ENCODE measurements at regions not wholly inside any gene's neighbourhood (a gene's known extent, or its start where the extent isn't known, plus 50 kb on each side); places are given as distances from the start of the nearest gene placed in this dataset.
"Not testable (repeated sequence)": the region's sequence is repeated elsewhere in the genome, so short reads cannot be mapped to it uniquely, and the experiment has no call there.

GRCh38 chr7:69038915-69039314 lies 559.4 kb upstream of the AUTS2 start:
- no peak overlapping the region for H3K9ac ChIP-seq (ENCODE audit: low read length)
- H3K4me1 ChIP-seq (ENCODE audit: control insufficient read depth, insufficient read depth, low read length) = no peaks in the 10 kb centered on the region
- no peak overlapping the region for H3K4me3 ChIP-seq (ENCODE audit: low read length)

DNA sequence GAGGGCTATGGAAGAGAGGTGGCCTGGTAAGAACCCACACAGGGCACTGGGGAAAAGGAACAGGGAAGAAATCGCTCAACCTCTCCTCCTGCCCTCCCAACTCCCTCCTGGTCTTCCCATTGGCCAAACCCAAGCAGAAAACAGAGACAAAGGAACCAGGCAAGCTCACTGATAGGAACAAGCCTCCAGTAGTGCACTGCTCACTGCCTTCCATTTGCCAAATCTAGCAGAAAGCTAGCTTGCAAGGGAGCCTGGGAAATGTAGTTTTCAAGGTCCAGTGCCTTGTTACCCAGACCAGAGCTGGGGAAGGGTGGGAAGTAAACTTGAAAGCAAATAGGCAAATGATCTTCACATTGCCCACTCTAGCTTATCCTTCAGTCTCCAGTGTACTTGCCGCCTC lies 556.1 kb upstream of the AUTS2 start:
- Histone ChIP-seq H3K36me3 (ENCODE audit: control insufficient read depth, insufficient read depth, low read length) (no peaks in the 10 kb centered on the region), H3K27me3 (ENCODE audit: control insufficient read depth, insufficient read depth, low read length) (no peaks in the 10 kb centered on the region), H3K4me3 (ENCODE audit: low read length) (no peak overlapping the region), H3K9me3 (ENCODE audit: control insufficient read depth, low read length) (no peaks in the 10 kb centered on the region), H3K9ac (ENCODE audit: low read length) (no peak overlapping the region), H3K4me1 (ENCODE audit: control insufficient read depth, insufficient read depth, low read length) (no peaks in the 10 kb centered on the region)

More at GRCh38 chr7:69038915-69039314, 559.4 kb upstream of the AUTS2 start:
- no peaks in the 10 kb centered on the region for H3K27me3 ChIP-seq (ENCODE audit: control insufficient read depth, insufficient read depth, low read length)
- H3K36me3 ChIP-seq (ENCODE audit: control insufficient read depth, insufficient read depth, low read length) = no peaks in the 10 kb centered on the region
- no peaks in the 10 kb centered on the region for H3K9me3 ChIP-seq (ENCODE audit: control insufficient read depth, low read length)

DNA sequence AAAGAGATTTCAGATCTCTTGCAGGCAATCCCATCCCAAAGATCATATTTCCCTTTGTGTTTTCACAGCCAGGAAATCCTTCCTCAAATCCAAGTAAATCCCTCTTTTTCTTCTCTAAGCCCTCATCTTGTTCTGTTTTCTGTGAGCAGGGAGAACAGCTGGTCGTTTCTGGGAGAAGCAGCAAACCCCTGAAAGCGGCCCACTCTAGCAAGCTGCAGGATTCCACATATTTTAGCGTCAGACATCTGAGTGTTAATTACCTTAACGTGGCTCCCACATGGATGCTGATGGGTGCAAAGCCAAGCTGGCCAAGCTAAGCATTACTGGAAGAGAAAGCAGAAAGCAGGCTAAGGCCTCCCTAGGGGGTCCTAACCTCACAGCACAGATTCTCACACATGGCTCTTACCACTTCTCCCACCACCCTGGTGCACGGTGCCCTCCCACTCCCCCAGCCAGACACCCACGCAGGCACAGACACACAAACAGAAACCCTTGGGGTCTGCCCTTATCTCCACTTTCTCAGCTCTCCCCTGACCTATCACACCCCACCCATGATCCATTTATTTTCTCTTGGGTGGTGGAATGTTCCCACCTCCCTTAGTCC lies 551.0 kb upstream of the AUTS2 start:
- no peak overlapping the region for H3K4me3 ChIP-seq (ENCODE audit: low read length)
- no peaks in the 10 kb centered on the region for H3K9me3 ChIP-seq (ENCODE audit: control insufficient read depth, low read length)

GRCh38 chr7:69049326-69049725 lies 548.9 kb upstream of the AUTS2 start:
- Histone ChIP-seq H3K9ac (ENCODE audit: low read length) (no peak overlapping the region), H3K36me3 (ENCODE audit: control insufficient read depth, insufficient read depth, low read length) (no peaks in the 10 kb centered on the region), H3K4me1 (ENCODE audit: control insufficient read depth, insufficient read depth, low read length) (no peaks in the 10 kb centered on the region), H3K9me3 (ENCODE audit: control insufficient read depth, low read length) (no peaks in the 10 kb centered on the region), H3K27me3 (ENCODE audit: control insufficient read depth, insufficient read depth, low read length) (no peaks in the 10 kb centered on the region), H3K4me3 (ENCODE audit: low read length) (no peak overlapping the region)

More for the DNA sequence above, 551.0 kb upstream of the AUTS2 start:
- no peak overlapping the region for H3K9ac ChIP-seq (ENCODE audit: low read length)
- H3K4me1 ChIP-seq (ENCODE audit: control insufficient read depth, insufficient read depth, low read length) = no peaks in the 10 kb centered on the region
- no peaks in the 10 kb centered on the region for H3K27me3 ChIP-seq (ENCODE audit: control insufficient read depth, insufficient read depth, low read length)
- H3K36me3 ChIP-seq (ENCODE audit: control insufficient read depth, insufficient read depth, low read length) = no peaks in the 10 kb centered on the region

GRCh38 chr7:69052447-69052846 lies 545.8 kb upstream of the AUTS2 start:
- no peaks in the 10 kb centered on the region for H3K4me1 ChIP-seq (ENCODE audit: control insufficient read depth, insufficient read depth, low read length)
- no peaks in the 10 kb centered on the region for H3K9me3 ChIP-seq (ENCODE audit: control insufficient read depth, low read length)
- no peak overlapping the region for H3K9ac ChIP-seq (ENCODE audit: low read length)
- H3K36me3 ChIP-seq (ENCODE audit: control insufficient read depth, insufficient read depth, low read length) = no peaks in the 10 kb centered on the region
- no peaks in the 10 kb centered on the region for H3K27me3 ChIP-seq (ENCODE audit: control insufficient read depth, insufficient read depth, low read length)
- H3K4me3 ChIP-seq (ENCODE audit: low read length) = no peak overlapping the region

GRCh38 chr7:69060516-69060915 lies 537.8 kb upstream of the AUTS2 start:
- H3K4me1 ChIP-seq (ENCODE audit: control insufficient read depth, insufficient read depth, low read length) = no peaks in the 10 kb centered on the region
- no peaks in the 10 kb centered on the region for H3K27me3 ChIP-seq (ENCODE audit: control insufficient read depth, insufficient read depth, low read length)
- no peak overlapping the region for H3K4me3 ChIP-seq (ENCODE audit: low read length)
- no peaks in the 10 kb centered on the region for H3K9me3 ChIP-seq (ENCODE audit: control insufficient read depth, low read length)
- no peak overlapping the region for H3K9ac ChIP-seq (ENCODE audit: low read length)
- H3K36me3 ChIP-seq (ENCODE audit: control insufficient read depth, insufficient read depth, low read length) = no peaks in the 10 kb centered on the region

GRCh38 chr7:69062020-69062765 lies 536.1 kb upstream of the AUTS2 start:
- Histone ChIP-seq H3K4me1 (ENCODE audit: control insufficient read depth, insufficient read depth, low read length) (no peaks in the 10 kb centered on the region), H3K9ac (ENCODE audit: low read length) (no peak overlapping the region), H3K36me3 (ENCODE audit: control insufficient read depth, insufficient read depth, low read length) (no peaks in the 10 kb centered on the region), H3K9me3 (ENCODE audit: control insufficient read depth, low read length) (no peaks in the 10 kb centered on the region), H3K27me3 (ENCODE audit: control insufficient read depth, insufficient read depth, low read length) (no peaks in the 10 kb centered on the region), H3K4me3 (ENCODE audit: low read length) (no peak overlapping the region)

DNA sequence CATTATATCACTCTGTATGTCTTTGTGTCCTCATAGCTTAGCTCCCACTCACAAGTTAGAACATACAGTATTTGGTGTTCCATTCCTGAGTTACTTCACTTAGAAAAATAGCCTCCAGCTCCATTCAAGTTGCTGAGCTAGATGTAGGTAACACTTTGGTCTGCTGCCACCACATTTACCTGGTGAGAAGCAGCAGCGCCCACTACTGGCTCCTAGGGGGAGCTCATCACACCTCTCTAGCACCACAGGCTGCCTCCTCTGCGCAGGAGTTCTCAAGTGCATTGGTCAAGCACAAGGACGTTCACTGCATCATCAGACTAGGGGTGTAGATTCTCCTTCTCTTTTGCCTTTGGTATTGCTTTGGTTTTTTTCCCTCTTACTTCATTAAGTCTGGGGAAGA lies 530.9 kb upstream of the AUTS2 start:
- no peak overlapping the region for H3K9ac ChIP-seq (ENCODE audit: low read length)
- no peaks in the 10 kb centered on the region for H3K27me3 ChIP-seq (ENCODE audit: control insufficient read depth, insufficient read depth, low read length)
- no peaks in the 10 kb centered on the region for H3K36me3 ChIP-seq (ENCODE audit: control insufficient read depth, insufficient read depth, low read length)
- no peak overlapping the region for H3K4me3 ChIP-seq (ENCODE audit: low read length)
- no peaks in the 10 kb centered on the region for H3K9me3 ChIP-seq (ENCODE audit: control insufficient read depth, low read length)
- no peaks in the 10 kb centered on the region for H3K4me1 ChIP-seq (ENCODE audit: control insufficient read depth, insufficient read depth, low read length)

DNA sequence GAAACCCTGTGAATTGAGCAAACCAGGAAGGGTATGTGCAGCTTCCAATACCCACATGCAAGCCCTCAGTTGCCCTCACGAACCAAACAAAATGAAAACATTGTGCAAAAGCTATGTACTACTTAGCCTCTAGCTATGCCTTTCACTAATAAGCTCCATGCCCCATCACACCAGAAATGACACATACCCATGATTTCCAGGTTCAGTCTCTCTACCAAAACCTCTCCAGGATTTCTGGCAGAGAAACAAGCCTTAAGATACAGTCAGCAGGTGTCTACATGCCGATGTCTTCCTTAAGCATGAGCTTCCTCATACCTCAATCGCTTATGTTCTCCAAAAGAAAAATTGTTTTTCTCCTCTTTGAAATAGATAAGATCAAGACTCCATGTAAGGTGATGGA lies 527.8 kb upstream of the AUTS2 start:
- H3K4me3 ChIP-seq (ENCODE audit: low read length) = no peak overlapping the region
- H3K9me3 ChIP-seq (ENCODE audit: control insufficient read depth, low read length) = no peaks in the 10 kb centered on the region
- no peaks in the 10 kb centered on the region for H3K36me3 ChIP-seq (ENCODE audit: control insufficient read depth, insufficient read depth, low read length)
- H3K4me1 ChIP-seq (ENCODE audit: control insufficient read depth, insufficient read depth, low read length) = no peaks in the 10 kb centered on the region
- no peak overlapping the region for H3K9ac ChIP-seq (ENCODE audit: low read length)
- no peaks in the 10 kb centered on the region for H3K27me3 ChIP-seq (ENCODE audit: control insufficient read depth, insufficient read depth, low read length)

GRCh38 chr7:69076566-69076965 lies 521.7 kb upstream of the AUTS2 start:
- Histone ChIP-seq H3K36me3 (ENCODE audit: control insufficient read depth, insufficient read depth, low read length) (no peaks in the 10 kb centered on the region), H3K4me3 (ENCODE audit: low read length) (no peak overlapping the region), H3K9ac (ENCODE audit: low read length) (no peak overlapping the region), H3K9me3 (ENCODE audit: control insufficient read depth, low read length) (no peaks in the 10 kb centered on the region), H3K4me1 (ENCODE audit: control insufficient read depth, insufficient read depth, low read length) (no peaks in the 10 kb centered on the region), H3K27me3 (ENCODE audit: control insufficient read depth, insufficient read depth, low read length) (no peaks in the 10 kb centered on the region)

DNA sequence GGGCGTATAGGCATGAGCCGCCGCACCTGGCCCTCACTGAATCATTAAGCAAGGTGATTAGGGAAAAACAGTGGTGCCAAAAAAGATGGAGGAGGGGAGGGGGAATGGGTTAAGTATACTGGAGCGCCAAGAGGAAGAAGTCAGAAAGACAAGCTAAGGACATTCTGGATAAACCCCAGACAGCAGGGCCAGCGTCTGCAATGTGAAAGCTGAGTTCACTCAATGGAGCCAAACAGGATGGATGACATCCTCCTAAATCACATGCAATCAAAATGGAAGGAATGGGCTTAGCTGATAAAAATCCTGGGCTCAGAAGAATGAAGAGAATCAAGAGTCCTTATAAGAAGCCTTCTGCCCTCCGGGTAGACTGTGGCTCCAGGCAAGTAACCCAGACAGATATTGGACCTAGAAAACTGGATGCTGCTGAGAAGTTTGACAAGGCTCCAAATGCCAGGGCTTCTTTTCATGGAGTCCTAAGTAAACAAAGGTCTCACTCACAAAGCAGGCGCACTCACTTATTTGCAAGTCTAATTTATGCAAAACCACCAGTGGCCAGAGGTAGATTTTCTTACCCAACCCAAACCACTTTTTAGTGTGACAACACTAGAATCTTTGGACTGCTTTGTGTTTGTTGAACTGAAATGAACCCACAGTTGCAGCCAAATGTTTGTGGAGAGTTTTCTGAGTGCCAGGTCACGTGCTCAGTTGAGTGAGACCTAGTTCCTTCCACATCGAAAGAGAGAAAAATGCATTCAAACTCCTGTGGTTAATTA lies 519.1 kb upstream of the AUTS2 start:
- H3K4me1 ChIP-seq (ENCODE audit: control insufficient read depth, insufficient read depth, low read length) = no peaks in the 10 kb centered on the region
- H3K27me3 ChIP-seq (ENCODE audit: control insufficient read depth, insufficient read depth, low read length) = no peaks in the 10 kb centered on the region
- no peaks in the 10 kb centered on the region for H3K36me3 ChIP-seq (ENCODE audit: control insufficient read depth, insufficient read depth, low read length)
- no peaks in the 10 kb centered on the region for H3K9me3 ChIP-seq (ENCODE audit: control insufficient read depth, low read length)
- H3K9ac ChIP-seq (ENCODE audit: low read length) = no peak overlapping the region
- no peak overlapping the region for H3K4me3 ChIP-seq (ENCODE audit: low read length)

DNA sequence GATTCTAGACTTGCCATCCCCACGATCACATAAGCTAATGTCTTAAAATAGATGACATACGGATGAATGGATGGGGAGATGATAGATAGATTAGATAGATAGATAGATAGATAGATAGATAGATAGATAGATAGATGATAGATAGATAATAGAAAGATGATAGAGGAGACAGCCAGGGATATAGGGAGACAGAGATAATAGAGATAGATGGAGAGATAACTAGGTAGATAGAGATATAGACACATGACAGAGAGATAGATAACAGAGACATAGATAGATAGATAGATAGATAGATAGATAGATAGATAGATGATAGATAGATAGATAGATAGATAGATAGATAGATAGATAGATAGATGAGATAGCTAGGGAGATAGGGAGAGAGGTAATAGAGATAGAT lies 511.0 kb upstream of the AUTS2 start:
- not testable (repeated sequence) for H3K4me3 ChIP-seq (ENCODE audit: low read length); H3K9ac ChIP-seq (ENCODE audit: low read length); H3K36me3 ChIP-seq (ENCODE audit: control insufficient read depth, insufficient read depth, low read length)

More for the DNA sequence above, 511.0 kb upstream of the AUTS2 start:
- H3K27me3 ChIP-seq (ENCODE audit: control insufficient read depth, insufficient read depth, low read length); H3K4me1 ChIP-seq (ENCODE audit: control insufficient read depth, insufficient read depth, low read length); H3K9me3 ChIP-seq (ENCODE audit: control insufficient read depth, low read length): not testable (repeated sequence)
